GM12875 (cell line): ENCODE measurements at regions not wholly inside any gene's neighbourhood (a gene's known extent, or its start where the extent isn't known, plus 50 kb on each side); places are given as distances from the start of the nearest gene placed in this dataset.

ENCODE experiments used
- H3K4me3 ChIP-seq: one replicate; pipeline ENCODE4 v1.5.1; 2011; ENCODE audit warnings: low read depth, low read length, control low read depth
- CTCF ChIP-seq: IDR thresholded peaks from 2 replicates; pipeline ENCODE4 v1.5.1; 2011; ENCODE audit warnings: low read depth, mild to moderate bottlenecking, control low read depth, inconsistent platforms, low read length, moderate library complexity, borderline replicate concordance; ENCODE audit not compliant: insufficient read depth

GRCh38 chr2:4255491-4255890, 552.1 kb downstream of the DCDC2C start:
- H3K4me3 ChIP-seq: no peak overlapping the region

GRCh38 chr2:4256351-4256750, 553.0 kb downstream of the DCDC2C start:
- TF ChIP-seq CTCF: no peak
- H3K4me3 ChIP-seq: no peak overlapping the region

More at GRCh38 chr2:4255491-4255890, 552.1 kb downstream of the DCDC2C start:
- TF ChIP-seq CTCF: no peak

GRCh38 chr2:4258563-4258962, 555.2 kb downstream of the DCDC2C start:
- no peak overlapping the region for H3K4me3 ChIP-seq
- TF ChIP-seq CTCF: no peak

GRCh38 chr2:4265936-4266335, 562.6 kb downstream of the DCDC2C start:
- no peak for TF ChIP-seq CTCF
- H3K4me3 ChIP-seq: no peak overlapping the region

- no peak for TF ChIP-seq CTCF
Observed at GRCh38 chr2:4269885-4270284, 566.5 kb downstream of the DCDC2C start.

GRCh38 chr2:4272261-4272858, 569.0 kb downstream of the DCDC2C start:
- TF ChIP-seq CTCF: no peak
- H3K4me3 ChIP-seq: no peak overlapping the region

More at GRCh38 chr2:4269885-4270284, 566.5 kb downstream of the DCDC2C start:
- H3K4me3 ChIP-seq: no peak overlapping the region

GRCh38 chr2:4278392-4278791, 575.0 kb downstream of the DCDC2C start:
- H3K4me3 ChIP-seq: no peak overlapping the region
- TF ChIP-seq CTCF: no peak
